ENCODE measurements at regions not wholly inside any gene's neighbourhood (a gene's known extent, or its start where the extent isn't known, plus 50 kb on each side); places are given as distances from the start of the nearest gene placed in this dataset.

- Histone ChIP-seq H3K9me3 (ENCODE audit: control insufficient read depth in 2 of 2, insufficient read depth in 1 of 2, low read length in 1 of 2) (no peaks in the 10 kb centered on the region), H3K27me3 (ENCODE audit: control insufficient read depth in 2 of 2, insufficient read depth in 1 of 2, low read length in 1 of 2) (no peaks in the 10 kb centered on the region), H3K27ac (ENCODE audit: low read depth in 1 of 2, low read length in 1 of 2) (no peak overlapping the region), H3K36me3 (ENCODE audit: control insufficient read depth in 2 of 2, insufficient read depth in 2 of 2, low read length in 1 of 2) (no peaks in the 10 kb centered on the region), H3K4me1 (ENCODE audit: control insufficient read depth in 2 of 2, insufficient read depth in 2 of 2, low read length in 2 of 2) (no peaks in the 10 kb centered on the region), H3K4me3 (ENCODE audit: low read length in 2 of 2) (no peak overlapping the region)
- DNase-seq (ENCODE audit: low read depth in 6 of 9, low spot score in 9 of 9): no peak
- WGBS: 86% methylated on average over 6 of the region's 6 CpGs
Measured at GRCh38 chr2:224146356-224147160, 107.5 kb upstream of the SERPINE2 start.

- no peak for DNase-seq (ENCODE audit: low read depth in 6 of 9, low spot score in 9 of 9)
- Histone ChIP-seq H3K36me3 (ENCODE audit: control insufficient read depth in 2 of 2, insufficient read depth in 2 of 2, low read length in 1 of 2) (no peaks in the 10 kb centered on the region), H3K27ac (ENCODE audit: low read depth in 1 of 2, low read length in 1 of 2) (no peak overlapping the region), H3K4me1 (ENCODE audit: control insufficient read depth in 2 of 2, insufficient read depth in 2 of 2, low read length in 2 of 2) (no peaks in the 10 kb centered on the region), H3K9me3 (ENCODE audit: control insufficient read depth in 2 of 2, insufficient read depth in 1 of 2, low read length in 1 of 2) (no peaks in the 10 kb centered on the region), H3K27me3 (ENCODE audit: control insufficient read depth in 2 of 2, insufficient read depth in 1 of 2, low read length in 1 of 2) (no peaks in the 10 kb centered on the region), H3K4me3 (ENCODE audit: low read length in 2 of 2) (no peak overlapping the region)
- WGBS: 93% methylated on average over 3 of the region's 3 CpGs
Measured at GRCh38 chr2:224145751-224146355, 106.8 kb upstream of the SERPINE2 start.

- Histone ChIP-seq H3K27ac (ENCODE audit: low read depth in 1 of 2, low read length in 1 of 2) (no peak overlapping the region), H3K9me3 (ENCODE audit: control insufficient read depth in 2 of 2, insufficient read depth in 1 of 2, low read length in 1 of 2) (no peaks in the 10 kb centered on the region), H3K36me3 (ENCODE audit: control insufficient read depth in 2 of 2, insufficient read depth in 2 of 2, low read length in 1 of 2) (no peaks in the 10 kb centered on the region), H3K4me3 (ENCODE audit: low read length in 2 of 2) (no peak overlapping the region), H3K4me1 (ENCODE audit: control insufficient read depth in 2 of 2, insufficient read depth in 2 of 2, low read length in 2 of 2) (no peaks in the 10 kb centered on the region), H3K27me3 (ENCODE audit: control insufficient read depth in 2 of 2, insufficient read depth in 1 of 2, low read length in 1 of 2) (no peaks in the 10 kb centered on the region)
- WGBS: 87% methylated on average over 1 of the region's 1 CpG
- no peak for DNase-seq (ENCODE audit: low read depth in 6 of 9, low spot score in 9 of 9)
Measured at GRCh38 chr2:224143526-224143925, 104.4 kb upstream of the SERPINE2 start.

GRCh38 chr2:224142397-224143312, 103.6 kb upstream of the SERPINE2 start:
- H3K36me3 ChIP-seq (ENCODE audit: control insufficient read depth in 2 of 2, insufficient read depth in 2 of 2, low read length in 1 of 2): no peaks in the 10 kb centered on the region
- H3K4me1 ChIP-seq (ENCODE audit: control insufficient read depth in 2 of 2, insufficient read depth in 2 of 2, low read length in 2 of 2): no peaks in the 10 kb centered on the region
- WGBS: 62% methylated on average over 4 of the region's 4 CpGs
- DNase-seq (ENCODE audit: low read depth in 6 of 9, low spot score in 9 of 9): no peak
- no peak overlapping the region for H3K27ac ChIP-seq (ENCODE audit: low read depth in 1 of 2, low read length in 1 of 2)
- H3K27me3 ChIP-seq (ENCODE audit: control insufficient read depth in 2 of 2, insufficient read depth in 1 of 2, low read length in 1 of 2): no peaks in the 10 kb centered on the region
- H3K4me3 ChIP-seq (ENCODE audit: low read length in 2 of 2): no peak overlapping the region
- H3K9me3 ChIP-seq (ENCODE audit: control insufficient read depth in 2 of 2, insufficient read depth in 1 of 2, low read length in 1 of 2): no peaks in the 10 kb centered on the region

GRCh38 chr2:224141304-224141703, 102.2 kb upstream of the SERPINE2 start:
- DNase-seq (ENCODE audit: low read depth in 6 of 9, low spot score in 9 of 9): no peak
- H3K27ac ChIP-seq (ENCODE audit: low read depth in 1 of 2, low read length in 1 of 2): no peak overlapping the region
- H3K36me3 ChIP-seq (ENCODE audit: control insufficient read depth in 2 of 2, insufficient read depth in 2 of 2, low read length in 1 of 2): no peaks in the 10 kb centered on the region
- no peaks in the 10 kb centered on the region for H3K27me3 ChIP-seq (ENCODE audit: control insufficient read depth in 2 of 2, insufficient read depth in 1 of 2, low read length in 1 of 2)
- 91% methylated on average over 4 of the region's 4 CpGs for WGBS
- H3K4me3 ChIP-seq (ENCODE audit: low read length in 2 of 2): no peak overlapping the region
- no peaks in the 10 kb centered on the region for H3K9me3 ChIP-seq (ENCODE audit: control insufficient read depth in 2 of 2, insufficient read depth in 1 of 2, low read length in 1 of 2)
- no peaks in the 10 kb centered on the region for H3K4me1 ChIP-seq (ENCODE audit: control insufficient read depth in 2 of 2, insufficient read depth in 2 of 2, low read length in 2 of 2)

- no peaks in the 10 kb centered on the region for H3K9me3 ChIP-seq (ENCODE audit: control insufficient read depth in 2 of 2, insufficient read depth in 1 of 2, low read length in 1 of 2)
- WGBS: 97% methylated on average over 1 of the region's 1 CpG
Measured at GRCh38 chr2:224137208-224137607, 98.1 kb upstream of the SERPINE2 start.

GRCh38 chr2:224136396-224136795, 97.3 kb upstream of the SERPINE2 start:
- Histone ChIP-seq H3K9me3 (ENCODE audit: control insufficient read depth in 2 of 2, insufficient read depth in 1 of 2, low read length in 1 of 2) (no peaks in the 10 kb centered on the region), H3K27me3 (ENCODE audit: control insufficient read depth in 2 of 2, insufficient read depth in 1 of 2, low read length in 1 of 2) (no peaks in the 10 kb centered on the region)
- DNase-seq (ENCODE audit: low read depth in 6 of 9, low spot score in 9 of 9): no peak

More at GRCh38 chr2:224137208-224137607, 98.1 kb upstream of the SERPINE2 start:
- Histone ChIP-seq H3K27ac (ENCODE audit: low read depth in 1 of 2, low read length in 1 of 2) (no peak overlapping the region), H3K4me3 (ENCODE audit: low read length in 2 of 2) (no peak overlapping the region), H3K4me1 (ENCODE audit: control insufficient read depth in 2 of 2, insufficient read depth in 2 of 2, low read length in 2 of 2) (no peaks in the 10 kb centered on the region), H3K27me3 (ENCODE audit: control insufficient read depth in 2 of 2, insufficient read depth in 1 of 2, low read length in 1 of 2) (no peaks in the 10 kb centered on the region), H3K36me3 (ENCODE audit: control insufficient read depth in 2 of 2, insufficient read depth in 2 of 2, low read length in 1 of 2) (no peaks in the 10 kb centered on the region)
- no peak for DNase-seq (ENCODE audit: low read depth in 6 of 9, low spot score in 9 of 9)

GRCh38 chr2:224135881-224136280, 96.8 kb upstream of the SERPINE2 start:
- H3K36me3 ChIP-seq (ENCODE audit: control insufficient read depth in 2 of 2, insufficient read depth in 2 of 2, low read length in 1 of 2): no peaks in the 10 kb centered on the region
- H3K4me1 ChIP-seq (ENCODE audit: control insufficient read depth in 2 of 2, insufficient read depth in 2 of 2, low read length in 2 of 2): no peaks in the 10 kb centered on the region
- no peak for DNase-seq (ENCODE audit: low read depth in 6 of 9, low spot score in 9 of 9)
- H3K4me3 ChIP-seq (ENCODE audit: low read length in 2 of 2): no peak overlapping the region
- no peaks in the 10 kb centered on the region for H3K9me3 ChIP-seq (ENCODE audit: control insufficient read depth in 2 of 2, insufficient read depth in 1 of 2, low read length in 1 of 2)
- H3K27ac ChIP-seq (ENCODE audit: low read depth in 1 of 2, low read length in 1 of 2): no peak overlapping the region
- 95% methylated on average over 5 of the region's 5 CpGs for WGBS
- H3K27me3 ChIP-seq (ENCODE audit: control insufficient read depth in 2 of 2, insufficient read depth in 1 of 2, low read length in 1 of 2): no peaks in the 10 kb centered on the region

More at GRCh38 chr2:224136396-224136795, 97.3 kb upstream of the SERPINE2 start:
- Histone ChIP-seq H3K36me3 (ENCODE audit: control insufficient read depth in 2 of 2, insufficient read depth in 2 of 2, low read length in 1 of 2) (no peaks in the 10 kb centered on the region), H3K4me1 (ENCODE audit: control insufficient read depth in 2 of 2, insufficient read depth in 2 of 2, low read length in 2 of 2) (no peaks in the 10 kb centered on the region), H3K27ac (ENCODE audit: low read depth in 1 of 2, low read length in 1 of 2) (no peak overlapping the region), H3K4me3 (ENCODE audit: low read length in 2 of 2) (no peak overlapping the region)
- 95% methylated on average over 4 of the region's 4 CpGs for WGBS
